K562 (cell line): ENCODE measurements at regions not wholly inside any gene's neighbourhood (a gene's known extent, or its start where the extent isn't known, plus 50 kb on each side); places are given as distances from the start of the nearest gene placed in this dataset.

ENCODE experiments used
- FOXM1 ChIP-seq, 2 experiments: fragments of 450-650 bp in 1 of 2; sonication (generic) in 1 of 2; formaldehyde crosslinking in 1 of 2; IDR thresholded peaks; 2 replicates each; pipeline versions ENCODE4 v1.6.1 to v1.9.0; 2017 to 2022; ENCODE audit warnings: low read depth in 2 of 2, mild to moderate bottlenecking in 2 of 2, missing genetic modification reagents in 1 of 2, moderate library complexity in 1 of 2
- HDGF ChIP-seq: fragments of 450-650 bp; IDR thresholded peaks from 2 replicates; pipeline ENCODE4 v1.6.1; 2016
- POLR2AphosphoS5 ChIP-seq: IDR thresholded peaks from 2 replicates; pipeline ENCODE4 v1.6.1; 2011; ENCODE audit warnings: mild to moderate bottlenecking, low read depth, low read length, moderate library complexity; ENCODE audit not compliant: control insufficient read depth, insufficient read depth
- SRF ChIP-seq, 2 experiments: fragments of 250-450, 450-650 bp in 1 of 2; sonication (Bioruptor Pico) in 1 of 2; sonication (generic) in 1 of 2; formaldehyde crosslinking; IDR thresholded peaks; 2 replicates each; pipeline versions ENCODE4 v1.5.0 to v1.5.1; 2020 to 2022; ENCODE audit warnings: mild to moderate bottlenecking in 1 of 2, missing genetic modification reagents in 1 of 2
- TBP ChIP-seq: optimal IDR thresholded peaks from 2 replicates; pipeline ENCODE3; 2011; ENCODE audit warnings: low read depth, low read length, improper control_type of control experiment
- TF ChIP-seq, protein P1 (sequence below): fragments of 250-450 bp; sonication (Bioruptor Pico); IDR thresholded peaks from 2 replicates; pipeline ENCODE4 v1.8.0; 2021; ENCODE audit warnings: moderate library complexity, mild to moderate bottlenecking, inconsistent platforms
- TF ChIP-seq, protein P2 (sequence below): sonication (generic); formaldehyde crosslinking; IDR thresholded peaks from 2 replicates; pipeline ENCODE4 v1.8.1; 2023; ENCODE audit warnings: mild to moderate bottlenecking, missing genetic modification reagents
- TF ChIP-seq, protein P3 (sequence below), 3 experiments: IDR thresholded peaks in 2 of 3; conservative IDR thresholded peaks in 1 of 3; 2 replicates each; pipeline ENCODE4 v1.5.1; 2011 to 2012; ENCODE audit warnings: low read length in 3 of 3, mild to moderate bottlenecking in 3 of 3, control low read depth in 2 of 3, improper control_type of control experiment in 1 of 3, inconsistent platforms in 1 of 3, low read depth in 1 of 3, mixed read lengths in 1 of 3, moderate library complexity in 1 of 3; ENCODE audit not compliant: insufficient read depth in 2 of 3
- TF ChIP-seq, protein P4 (sequence below): sonication (generic); formaldehyde crosslinking; IDR thresholded peaks from 2 replicates; pipeline ENCODE4 v1.4.0; 2020; ENCODE audit warnings: mild to moderate bottlenecking, missing genetic modification reagents
- TF ChIP-seq, protein P5 (sequence below): fragments of 450-650 bp; IDR thresholded peaks from 2 replicates; pipeline ENCODE4 v1.6.1; 2016; ENCODE audit warnings: low read depth
- TF ChIP-seq, protein P6 (sequence below): fragments of 450-650 bp; formaldehyde crosslinking; conservative IDR thresholded peaks from 2 replicates; pipeline ENCODE4 v1.4.0; 2022; ENCODE audit warnings: mild to moderate bottlenecking, missing genetic modification characterization

DNA sequence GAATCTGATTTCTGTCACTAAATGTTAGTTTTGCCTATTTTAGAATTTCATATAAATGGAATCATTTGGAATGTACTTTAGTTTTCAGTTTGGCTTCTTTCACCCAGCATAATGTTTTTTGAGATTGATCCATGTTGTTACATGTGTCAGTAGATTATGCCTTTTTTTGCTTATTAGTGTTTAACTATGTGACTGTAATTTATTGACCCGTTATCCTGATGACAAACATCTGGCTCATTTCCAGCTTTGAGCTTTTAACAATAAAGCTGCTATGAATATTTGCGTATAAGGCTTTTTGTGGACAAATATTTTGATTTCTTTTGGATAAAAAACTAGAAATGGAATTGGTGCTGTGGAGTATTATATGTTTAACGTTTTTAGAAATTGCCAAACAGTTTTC lies 254.5 kb upstream of the CFAP20DC start:
- TF ChIP-seq, protein P1, sequence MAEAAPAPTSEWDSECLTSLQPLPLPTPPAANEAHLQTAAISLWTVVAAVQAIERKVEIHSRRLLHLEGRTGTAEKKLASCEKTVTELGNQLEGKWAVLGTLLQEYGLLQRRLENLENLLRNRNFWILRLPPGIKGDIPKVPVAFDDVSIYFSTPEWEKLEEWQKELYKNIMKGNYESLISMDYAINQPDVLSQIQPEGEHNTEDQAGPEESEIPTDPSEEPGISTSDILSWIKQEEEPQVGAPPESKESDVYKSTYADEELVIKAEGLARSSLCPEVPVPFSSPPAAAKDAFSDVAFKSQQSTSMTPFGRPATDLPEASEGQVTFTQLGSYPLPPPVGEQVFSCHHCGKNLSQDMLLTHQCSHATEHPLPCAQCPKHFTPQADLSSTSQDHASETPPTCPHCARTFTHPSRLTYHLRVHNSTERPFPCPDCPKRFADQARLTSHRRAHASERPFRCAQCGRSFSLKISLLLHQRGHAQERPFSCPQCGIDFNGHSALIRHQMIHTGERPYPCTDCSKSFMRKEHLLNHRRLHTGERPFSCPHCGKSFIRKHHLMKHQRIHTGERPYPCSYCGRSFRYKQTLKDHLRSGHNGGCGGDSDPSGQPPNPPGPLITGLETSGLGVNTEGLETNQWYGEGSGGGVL (CRISPR knock-in tag): no peak
- TF ChIP-seq SRF (CRISPR knock-in tag; IDR thresholded peaks at IDR 0.05) (no peak), FOXM1 (IDR thresholded peaks at IDR 0.05; ENCODE audit: low read depth) (no peak), FOXM1 (CRISPR knock-in tag; IDR thresholded peaks at IDR 0.05; ENCODE audit: low read depth) (no peak), TBP (no peak), POLR2AphosphoS5 (no peak), HDGF (no peak)
- TF ChIP-seq, protein P2, sequence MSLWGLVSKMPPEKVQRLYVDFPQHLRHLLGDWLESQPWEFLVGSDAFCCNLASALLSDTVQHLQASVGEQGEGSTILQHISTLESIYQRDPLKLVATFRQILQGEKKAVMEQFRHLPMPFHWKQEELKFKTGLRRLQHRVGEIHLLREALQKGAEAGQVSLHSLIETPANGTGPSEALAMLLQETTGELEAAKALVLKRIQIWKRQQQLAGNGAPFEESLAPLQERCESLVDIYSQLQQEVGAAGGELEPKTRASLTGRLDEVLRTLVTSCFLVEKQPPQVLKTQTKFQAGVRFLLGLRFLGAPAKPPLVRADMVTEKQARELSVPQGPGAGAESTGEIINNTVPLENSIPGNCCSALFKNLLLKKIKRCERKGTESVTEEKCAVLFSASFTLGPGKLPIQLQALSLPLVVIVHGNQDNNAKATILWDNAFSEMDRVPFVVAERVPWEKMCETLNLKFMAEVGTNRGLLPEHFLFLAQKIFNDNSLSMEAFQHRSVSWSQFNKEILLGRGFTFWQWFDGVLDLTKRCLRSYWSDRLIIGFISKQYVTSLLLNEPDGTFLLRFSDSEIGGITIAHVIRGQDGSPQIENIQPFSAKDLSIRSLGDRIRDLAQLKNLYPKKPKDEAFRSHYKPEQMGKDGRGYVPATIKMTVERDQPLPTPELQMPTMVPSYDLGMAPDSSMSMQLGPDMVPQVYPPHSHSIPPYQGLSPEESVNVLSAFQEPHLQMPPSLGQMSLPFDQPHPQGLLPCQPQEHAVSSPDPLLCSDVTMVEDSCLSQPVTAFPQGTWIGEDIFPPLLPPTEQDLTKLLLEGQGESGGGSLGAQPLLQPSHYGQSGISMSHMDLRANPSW: no peak
- TF ChIP-seq, protein P3, sequence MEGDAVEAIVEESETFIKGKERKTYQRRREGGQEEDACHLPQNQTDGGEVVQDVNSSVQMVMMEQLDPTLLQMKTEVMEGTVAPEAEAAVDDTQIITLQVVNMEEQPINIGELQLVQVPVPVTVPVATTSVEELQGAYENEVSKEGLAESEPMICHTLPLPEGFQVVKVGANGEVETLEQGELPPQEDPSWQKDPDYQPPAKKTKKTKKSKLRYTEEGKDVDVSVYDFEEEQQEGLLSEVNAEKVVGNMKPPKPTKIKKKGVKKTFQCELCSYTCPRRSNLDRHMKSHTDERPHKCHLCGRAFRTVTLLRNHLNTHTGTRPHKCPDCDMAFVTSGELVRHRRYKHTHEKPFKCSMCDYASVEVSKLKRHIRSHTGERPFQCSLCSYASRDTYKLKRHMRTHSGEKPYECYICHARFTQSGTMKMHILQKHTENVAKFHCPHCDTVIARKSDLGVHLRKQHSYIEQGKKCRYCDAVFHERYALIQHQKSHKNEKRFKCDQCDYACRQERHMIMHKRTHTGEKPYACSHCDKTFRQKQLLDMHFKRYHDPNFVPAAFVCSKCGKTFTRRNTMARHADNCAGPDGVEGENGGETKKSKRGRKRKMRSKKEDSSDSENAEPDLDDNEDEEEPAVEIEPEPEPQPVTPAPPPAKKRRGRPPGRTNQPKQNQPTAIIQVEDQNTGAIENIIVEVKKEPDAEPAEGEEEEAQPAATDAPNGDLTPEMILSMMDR (IDR thresholded peaks at IDR 0.05 in 2 of 3, conservative IDR thresholded peaks at IDR 0.05 in 1 of 3; ENCODE audit: insufficient read depth in 2 of 3, low read depth in 1 of 3, low read length in 3 of 3): no peak
- TF ChIP-seq, protein P4, sequence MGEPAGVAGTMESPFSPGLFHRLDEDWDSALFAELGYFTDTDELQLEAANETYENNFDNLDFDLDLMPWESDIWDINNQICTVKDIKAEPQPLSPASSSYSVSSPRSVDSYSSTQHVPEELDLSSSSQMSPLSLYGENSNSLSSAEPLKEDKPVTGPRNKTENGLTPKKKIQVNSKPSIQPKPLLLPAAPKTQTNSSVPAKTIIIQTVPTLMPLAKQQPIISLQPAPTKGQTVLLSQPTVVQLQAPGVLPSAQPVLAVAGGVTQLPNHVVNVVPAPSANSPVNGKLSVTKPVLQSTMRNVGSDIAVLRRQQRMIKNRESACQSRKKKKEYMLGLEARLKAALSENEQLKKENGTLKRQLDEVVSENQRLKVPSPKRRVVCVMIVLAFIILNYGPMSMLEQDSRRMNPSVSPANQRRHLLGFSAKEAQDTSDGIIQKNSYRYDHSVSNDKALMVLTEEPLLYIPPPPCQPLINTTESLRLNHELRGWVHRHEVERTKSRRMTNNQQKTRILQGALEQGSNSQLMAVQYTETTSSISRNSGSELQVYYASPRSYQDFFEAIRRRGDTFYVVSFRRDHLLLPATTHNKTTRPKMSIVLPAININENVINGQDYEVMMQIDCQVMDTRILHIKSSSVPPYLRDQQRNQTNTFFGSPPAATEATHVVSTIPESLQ: no peak
- TF ChIP-seq, protein P5, sequence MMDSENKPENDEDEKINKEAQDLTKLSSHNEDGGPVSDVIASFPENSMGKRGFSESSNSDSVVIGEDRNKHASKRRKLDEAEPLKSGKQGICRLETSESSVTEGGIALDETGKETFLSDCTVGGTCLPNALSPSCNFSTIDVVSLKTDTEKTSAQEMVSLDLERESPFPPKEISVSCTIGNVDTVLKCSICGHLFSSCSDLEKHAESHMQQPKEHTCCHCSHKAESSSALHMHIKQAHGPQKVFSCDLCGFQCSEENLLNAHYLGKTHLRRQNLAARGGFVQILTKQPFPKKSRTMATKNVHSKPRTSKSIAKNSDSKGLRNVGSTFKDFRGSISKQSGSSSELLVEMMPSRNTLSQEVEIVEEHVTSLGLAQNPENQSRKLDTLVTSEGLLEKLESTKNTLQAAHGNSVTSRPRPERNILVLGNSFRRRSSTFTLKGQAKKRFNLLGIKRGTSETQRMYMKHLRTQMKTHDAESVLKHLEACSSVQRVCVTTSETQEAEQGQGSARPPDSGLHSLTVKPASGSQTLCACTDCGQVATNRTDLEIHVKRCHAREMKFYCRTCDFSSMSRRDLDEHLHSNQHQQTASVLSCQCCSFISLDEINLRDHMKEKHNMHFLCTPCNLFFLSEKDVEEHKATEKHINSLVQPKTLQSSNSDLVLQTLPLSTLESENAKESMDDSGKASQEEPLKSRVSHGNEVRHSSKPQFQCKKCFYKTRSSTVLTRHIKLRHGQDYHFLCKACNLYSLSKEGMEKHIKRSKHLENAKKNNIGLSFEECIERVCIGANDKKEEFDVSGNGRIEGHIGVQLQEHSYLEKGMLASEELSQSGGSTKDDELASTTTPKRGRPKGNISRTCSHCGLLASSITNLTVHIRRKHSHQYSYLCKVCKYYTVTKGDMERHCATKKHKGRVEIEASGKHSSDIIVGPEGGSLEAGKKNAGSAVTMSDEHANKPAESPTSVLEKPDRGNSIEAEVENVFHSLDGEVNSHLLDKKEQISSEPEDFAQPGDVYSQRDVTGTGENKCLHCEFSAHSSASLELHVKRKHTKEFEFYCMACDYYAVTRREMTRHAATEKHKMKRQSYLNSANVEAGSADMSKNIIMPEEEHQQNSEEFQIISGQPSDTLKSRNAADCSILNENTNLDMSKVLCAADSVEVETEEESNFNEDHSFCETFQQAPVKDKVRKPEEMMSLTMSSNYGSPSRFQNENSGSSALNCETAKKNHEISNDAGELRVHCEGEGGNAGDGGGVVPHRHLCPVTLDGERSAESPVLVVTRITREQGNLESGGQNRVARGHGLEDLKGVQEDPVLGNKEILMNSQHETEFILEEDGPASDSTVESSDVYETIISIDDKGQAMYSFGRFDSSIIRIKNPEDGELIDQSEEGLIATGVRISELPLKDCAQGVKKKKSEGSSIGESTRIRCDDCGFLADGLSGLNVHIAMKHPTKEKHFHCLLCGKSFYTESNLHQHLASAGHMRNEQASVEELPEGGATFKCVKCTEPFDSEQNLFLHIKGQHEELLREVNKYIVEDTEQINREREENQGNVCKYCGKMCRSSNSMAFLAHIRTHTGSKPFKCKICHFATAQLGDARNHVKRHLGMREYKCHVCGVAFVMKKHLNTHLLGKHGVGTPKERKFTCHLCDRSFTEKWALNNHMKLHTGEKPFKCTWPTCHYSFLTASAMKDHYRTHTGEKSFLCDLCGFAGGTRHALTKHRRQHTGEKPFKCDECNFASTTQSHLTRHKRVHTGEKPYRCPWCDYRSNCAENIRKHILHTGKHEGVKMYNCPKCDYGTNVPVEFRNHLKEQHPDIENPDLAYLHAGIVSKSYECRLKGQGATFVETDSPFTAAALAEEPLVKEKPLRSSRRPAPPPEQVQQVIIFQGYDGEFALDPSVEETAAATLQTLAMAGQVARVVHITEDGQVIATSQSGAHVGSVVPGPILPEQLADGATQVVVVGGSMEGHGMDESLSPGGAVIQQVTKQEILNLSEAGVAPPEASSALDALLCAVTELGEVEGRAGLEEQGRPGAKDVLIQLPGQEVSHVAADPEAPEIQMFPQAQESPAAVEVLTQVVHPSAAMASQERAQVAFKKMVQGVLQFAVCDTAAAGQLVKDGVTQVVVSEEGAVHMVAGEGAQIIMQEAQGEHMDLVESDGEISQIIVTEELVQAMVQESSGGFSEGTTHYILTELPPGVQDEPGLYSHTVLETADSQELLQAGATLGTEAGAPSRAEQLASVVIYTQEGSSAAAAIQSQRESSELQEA: no peak
- TF ChIP-seq, protein P6, sequence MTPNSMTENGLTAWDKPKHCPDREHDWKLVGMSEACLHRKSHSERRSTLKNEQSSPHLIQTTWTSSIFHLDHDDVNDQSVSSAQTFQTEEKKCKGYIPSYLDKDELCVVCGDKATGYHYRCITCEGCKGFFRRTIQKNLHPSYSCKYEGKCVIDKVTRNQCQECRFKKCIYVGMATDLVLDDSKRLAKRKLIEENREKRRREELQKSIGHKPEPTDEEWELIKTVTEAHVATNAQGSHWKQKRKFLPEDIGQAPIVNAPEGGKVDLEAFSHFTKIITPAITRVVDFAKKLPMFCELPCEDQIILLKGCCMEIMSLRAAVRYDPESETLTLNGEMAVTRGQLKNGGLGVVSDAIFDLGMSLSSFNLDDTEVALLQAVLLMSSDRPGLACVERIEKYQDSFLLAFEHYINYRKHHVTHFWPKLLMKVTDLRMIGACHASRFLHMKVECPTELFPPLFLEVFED (CRISPR knock-in tag): no peak
